Activated CD8-positive, alpha-beta memory T cell treated with anti-CD3 and anti-CD28 coated beads for 4 hours (primary cell): ENCODE measurements at regions not wholly inside any gene's neighbourhood (a gene's known extent, or its start where the extent isn't known, plus 50 kb on each side); places are given as distances from the start of the nearest gene placed in this dataset.

Experiments
- DNase-seq, 2 donors: peaks; one replicate each; pipeline ENCODE4 v3.0.0-alpha.2; 2020; ENCODE audit warnings: low read depth in 2 of 2

DNA sequence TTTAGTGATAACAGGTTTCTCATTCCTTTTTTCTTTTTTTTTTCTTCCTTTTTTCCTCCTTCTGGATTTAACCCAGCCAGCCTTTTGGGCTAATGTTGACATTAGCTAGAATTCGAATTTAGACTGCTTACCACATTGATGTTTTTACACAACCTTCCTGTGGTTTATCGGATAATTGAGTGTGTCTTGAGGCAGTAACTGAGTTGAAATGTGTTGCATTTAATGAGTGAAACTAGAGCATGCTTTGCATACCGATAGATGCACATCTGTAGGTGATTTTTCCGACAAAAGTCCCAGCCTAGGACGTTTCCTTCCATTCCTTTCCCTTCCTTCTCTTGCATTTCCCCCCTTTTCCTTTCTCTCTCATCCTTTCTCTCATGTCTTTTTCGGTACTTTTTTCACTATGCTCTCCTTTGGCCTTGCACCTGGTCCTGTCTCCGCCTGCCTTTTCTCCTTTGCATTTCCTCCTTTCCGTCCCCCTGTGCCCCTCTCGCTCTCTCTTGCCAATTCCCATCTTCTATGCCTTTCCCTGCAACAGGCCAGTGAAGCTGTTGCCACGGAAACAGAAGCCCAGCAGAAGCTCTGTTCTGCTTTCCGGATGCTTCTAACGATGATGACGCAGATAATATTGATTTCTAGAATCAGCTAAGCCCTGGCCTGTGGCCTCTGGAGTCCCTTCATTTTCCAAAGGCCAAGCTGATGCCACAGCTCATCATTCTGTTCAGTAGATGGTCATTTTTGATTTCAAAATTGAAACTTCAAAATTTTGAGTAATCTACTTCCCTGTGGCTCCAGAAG is 76.1 kb downstream of the SLC25A47 start:
- DNase-seq: no peak

DNA sequence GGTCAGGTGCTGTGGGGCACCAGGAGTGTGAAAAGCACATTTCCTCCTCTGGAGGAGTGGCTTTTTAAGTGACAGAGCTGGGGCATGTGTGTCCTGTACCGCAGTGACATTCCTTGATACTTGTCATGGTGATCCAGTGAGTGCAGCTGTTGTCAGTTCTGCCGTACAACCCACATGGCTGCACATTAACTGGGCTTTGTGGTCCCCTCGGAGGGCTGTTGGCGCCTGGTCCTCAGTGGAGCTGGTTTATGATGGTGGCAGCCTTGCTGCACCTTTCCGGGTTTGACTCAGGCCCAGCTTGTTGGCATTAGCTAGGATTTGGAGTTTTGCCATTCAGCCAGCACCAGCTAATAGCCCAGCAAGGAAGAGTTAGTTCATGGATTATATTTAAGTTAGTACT is 77.0 kb downstream of the SLC25A47 start:
- no peak for DNase-seq

DNA sequence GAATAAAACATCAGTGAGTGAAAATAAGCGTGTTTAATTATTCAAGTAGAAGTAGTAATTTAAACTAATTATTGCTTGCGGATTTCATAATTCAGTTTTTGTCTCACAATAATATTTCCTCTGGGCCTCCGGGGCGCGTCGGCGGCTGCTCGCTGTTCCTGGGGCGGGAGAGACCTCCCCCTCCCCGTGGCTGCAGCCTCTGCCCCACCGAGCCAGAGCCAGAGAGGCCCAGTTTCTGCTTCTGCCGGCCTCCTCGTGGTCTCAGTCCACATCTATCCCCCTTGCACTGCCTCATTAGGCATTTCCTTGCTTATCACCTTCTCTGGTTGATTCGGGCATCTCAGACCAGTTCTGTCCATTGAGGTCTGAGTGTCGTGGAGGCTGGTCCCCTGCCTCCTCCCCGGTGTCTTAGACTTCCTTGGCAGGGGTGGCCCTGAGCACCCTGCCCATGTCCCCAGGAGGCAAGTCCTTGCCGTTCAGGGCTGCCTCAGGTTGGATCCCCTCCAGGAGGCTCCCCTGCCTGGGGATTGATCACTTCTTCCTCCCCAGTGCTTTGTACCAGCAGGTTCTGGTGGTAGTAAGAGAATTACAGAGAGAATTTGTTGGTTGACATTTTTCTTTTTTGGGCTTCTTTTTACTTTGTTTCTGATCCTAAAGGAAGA is 78.0 kb downstream of the SLC25A47 start:
- no peak for DNase-seq

DNA sequence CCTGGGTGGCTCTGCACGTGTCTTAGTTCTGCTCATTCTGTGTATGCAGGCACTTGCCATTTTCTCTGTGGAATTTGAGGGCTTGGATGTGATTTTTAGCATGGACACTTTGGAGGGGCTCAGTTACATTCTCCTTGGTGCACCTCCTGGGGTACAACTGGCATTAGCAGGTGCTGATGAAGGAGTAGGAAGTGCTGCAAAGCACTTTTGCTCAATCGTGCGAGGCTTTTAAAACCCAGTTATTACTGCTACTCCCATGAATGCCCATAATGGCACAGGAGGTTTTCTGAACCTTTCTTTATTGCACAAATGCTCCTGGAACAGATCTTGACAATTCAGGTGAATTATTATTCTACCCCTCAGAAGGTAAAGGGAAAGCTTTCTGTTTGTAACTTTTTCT is 78.7 kb downstream of the SLC25A47 start:
- DNase-seq: no peak

DNA sequence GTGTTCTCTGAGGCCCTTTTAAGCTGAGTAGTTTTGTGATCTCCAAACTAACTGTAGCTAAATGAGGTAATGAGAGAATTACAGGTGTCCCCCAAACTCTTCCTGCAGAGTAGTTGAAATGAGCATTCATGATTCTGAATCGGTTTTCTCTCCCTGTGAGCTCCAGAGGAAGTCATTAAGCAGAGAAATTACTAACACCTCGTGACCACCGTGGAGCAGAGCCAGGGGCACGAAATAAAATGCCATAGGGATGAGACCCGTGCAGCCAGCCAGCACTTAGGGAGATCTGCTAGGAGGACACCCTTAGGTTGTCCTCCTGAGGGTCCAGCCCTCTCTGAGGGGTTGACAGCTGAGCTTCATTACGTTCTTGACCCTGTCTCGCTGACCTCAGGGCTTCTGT is 79.5 kb downstream of the SLC25A47 start:
- no peak for DNase-seq

DNA sequence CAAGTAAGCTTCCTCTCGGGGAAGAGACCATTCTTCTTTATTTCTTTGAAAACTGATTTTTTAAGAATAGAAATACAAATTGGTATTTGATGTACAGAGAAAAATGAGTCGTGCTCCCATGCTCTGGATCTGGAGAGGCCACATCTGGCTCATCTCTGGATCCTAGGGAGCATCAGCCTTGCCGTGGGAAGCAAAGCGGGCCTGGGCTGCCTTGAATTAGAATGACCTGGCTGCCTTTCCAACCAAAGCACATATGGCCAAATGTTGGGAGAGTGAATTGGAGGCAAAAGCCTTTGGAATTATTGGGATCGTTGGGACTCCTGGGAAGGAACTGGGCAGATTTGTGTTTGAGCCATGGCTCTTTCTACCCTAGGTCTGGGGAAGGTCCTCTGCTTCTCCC is 80.0 kb downstream of the SLC25A47 start:
- DNase-seq: no peak

DNA sequence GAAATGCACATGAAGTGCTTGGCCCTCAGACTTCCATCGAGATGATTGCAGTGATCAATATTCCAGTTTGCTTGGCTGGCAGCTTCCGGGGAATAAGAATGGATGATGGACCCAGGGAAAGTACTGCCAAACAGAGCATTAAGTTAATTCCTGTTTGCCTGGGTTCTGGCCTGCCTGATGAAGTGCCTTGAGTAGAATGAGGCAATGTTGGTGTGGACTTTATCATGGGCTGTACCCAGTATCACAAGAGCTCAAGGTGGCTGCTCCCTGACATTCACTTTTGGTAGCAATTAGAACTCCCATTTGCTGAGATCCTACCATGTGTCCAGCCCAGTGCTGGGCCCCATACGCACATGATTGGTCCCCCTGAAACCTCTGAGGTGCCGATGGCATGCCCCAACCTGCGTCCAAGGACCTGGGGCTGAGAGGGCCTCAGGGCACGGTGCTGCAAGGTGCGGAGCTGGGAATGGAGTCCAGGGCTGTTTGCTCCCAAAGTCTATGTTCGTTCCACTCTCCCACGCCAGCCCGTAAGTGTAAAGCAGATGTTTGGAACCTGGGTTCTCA is 80.7 kb downstream of the SLC25A47 start:
- DNase-seq: no peak

DNA sequence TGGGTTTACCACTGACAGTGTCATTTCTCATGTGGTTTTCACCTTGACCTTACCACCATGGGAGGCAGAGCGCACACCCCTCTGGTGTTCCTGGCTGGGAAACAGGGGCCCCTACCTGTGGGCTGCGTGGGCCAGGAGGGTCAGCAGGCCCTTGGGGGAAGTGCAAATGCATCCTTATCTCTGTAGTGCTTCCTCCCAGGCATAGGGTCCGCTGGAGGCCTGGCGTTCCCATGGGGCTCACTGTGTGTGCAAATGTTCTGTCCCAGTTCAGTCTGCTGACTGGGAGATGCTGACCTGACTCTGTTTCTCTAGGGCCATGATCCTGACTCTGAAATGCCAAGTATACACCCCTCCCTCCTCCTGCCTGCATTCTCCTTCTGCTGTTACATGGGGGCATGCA is 81.3 kb downstream of the SLC25A47 start:
- DNase-seq: no peak

DNA sequence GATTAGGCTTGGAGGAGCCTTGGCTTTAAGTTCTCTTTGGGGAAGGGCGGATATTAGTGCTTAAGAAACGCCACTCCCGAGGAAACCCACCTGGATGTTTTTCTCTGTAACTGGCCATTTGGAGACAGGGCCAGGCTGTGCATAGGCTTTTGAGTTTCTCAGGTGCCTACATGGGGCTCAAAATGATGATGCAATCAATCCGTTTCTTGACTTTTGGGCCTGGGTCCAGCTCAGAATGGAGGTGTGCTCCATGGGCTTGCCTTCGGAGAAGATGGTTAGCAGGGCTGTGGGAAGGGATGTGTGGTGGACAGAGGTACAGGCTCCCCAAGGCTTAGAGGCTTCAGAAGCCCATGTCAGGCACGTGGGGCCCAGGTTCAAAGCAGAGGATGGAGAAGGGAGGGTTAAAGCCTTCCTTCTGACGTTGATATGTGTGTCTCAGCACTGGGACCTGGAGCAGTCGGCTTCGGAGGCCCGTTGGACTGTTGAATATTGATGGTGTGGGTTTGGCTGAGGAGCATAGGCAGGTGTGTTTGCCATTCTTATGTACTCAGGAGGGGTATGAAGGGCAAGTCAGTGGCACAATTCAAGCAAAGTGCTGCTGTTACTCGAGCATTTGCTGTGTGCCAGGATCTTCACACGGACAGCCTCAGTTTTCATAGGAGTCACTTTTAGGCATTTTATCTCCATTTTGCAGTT is 82.8 kb downstream of the SLC25A47 start:
- no peak for DNase-seq

DNA sequence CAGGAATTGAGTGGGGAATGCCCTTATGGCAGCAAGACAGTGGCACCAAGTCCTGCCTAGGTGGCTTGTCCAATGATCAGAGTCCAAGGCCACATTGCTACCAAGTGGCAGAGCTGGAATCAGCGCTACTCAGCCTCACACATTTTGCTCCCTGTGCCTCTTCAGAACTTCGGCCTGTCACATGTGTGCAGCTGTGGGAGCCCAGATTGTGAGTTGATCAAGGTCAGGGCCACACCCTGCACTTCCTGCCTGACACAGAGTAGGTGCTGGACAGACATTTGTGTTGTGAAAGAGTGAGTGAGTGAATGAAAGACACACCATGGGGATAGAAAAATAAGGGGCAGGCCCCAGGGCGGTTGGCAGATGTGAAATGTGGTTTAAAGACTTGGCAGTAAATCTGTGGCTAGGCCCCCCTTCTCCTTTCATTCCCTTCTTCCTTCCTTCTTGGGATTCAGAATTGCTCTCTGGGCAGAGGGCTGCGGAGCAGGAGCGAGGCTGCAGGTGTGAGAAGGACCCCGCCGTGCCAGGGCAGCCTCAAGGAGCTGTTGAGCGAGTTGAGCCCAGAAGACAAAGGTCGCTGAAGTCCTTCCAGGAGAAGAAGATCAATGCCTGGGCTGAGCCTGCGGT is 83.5 kb downstream of the SLC25A47 start:
- no peak for DNase-seq

DNA sequence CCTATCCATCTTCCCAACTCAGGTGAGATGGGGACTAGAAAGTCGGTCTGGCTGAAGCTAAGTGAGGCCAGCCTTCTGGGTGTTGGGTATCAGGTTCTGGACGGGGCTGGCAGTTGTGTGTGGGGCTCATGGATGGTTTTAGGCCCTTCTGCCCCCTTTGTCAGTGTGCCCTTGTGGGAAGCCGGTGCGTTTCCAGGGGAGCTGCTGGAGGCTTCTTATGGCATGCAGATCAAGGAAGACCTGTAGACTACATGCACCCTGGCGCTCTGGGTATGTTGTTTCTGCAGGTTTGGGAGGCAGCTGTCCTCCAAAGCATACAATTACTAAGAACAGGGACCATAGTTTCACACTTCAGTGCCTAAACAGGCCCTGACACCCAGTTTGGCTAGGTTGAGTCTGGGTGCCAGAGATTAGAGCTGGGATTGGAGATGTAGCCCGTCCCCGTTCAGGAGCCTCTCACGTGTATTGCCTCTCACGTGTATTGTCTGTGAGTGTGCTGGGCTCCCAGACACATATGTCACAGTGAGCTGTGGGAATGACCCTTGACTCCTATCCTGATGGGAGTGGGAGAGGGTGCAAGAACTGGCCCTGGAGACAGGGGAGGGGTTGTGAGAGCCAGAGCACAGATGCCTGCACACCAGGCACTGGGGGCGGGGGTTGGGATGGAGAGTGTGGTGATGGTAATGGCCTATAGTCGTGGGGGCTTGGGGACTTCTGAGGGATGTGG is 84.4 kb downstream of the SLC25A47 start:
- DNase-seq: no peak

DNA sequence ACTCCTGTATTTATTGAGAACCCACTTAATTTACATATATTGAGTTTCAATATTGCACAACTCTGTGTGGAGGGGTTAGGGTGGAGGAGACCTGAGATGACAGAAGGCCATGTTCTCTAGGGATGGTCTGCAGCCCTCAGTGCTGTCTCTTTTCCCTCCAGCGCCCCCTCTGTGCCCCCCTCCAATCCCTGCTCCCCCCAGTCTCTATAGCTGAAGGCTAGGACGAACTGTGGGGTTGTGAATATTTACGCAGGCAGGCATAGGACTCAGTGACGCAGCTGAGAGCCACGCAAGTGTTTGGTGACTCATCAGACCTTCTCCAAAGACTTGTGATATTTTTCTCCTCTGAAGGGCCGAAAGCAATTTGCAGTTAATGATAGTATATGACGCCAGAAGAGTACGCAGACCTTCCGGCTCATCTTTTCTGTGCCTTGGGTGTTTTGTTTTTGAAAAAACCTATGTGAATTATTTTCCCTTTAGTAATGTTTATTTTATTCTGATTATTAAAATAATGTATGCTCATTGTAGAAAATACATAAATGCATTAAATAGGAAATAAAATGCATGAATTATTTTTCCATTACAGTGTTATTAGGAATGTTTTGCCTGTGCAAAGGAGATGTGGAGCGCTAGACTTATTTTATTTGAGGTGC is 85.3 kb downstream of the SLC25A47 start:
- no peak for DNase-seq

DNA sequence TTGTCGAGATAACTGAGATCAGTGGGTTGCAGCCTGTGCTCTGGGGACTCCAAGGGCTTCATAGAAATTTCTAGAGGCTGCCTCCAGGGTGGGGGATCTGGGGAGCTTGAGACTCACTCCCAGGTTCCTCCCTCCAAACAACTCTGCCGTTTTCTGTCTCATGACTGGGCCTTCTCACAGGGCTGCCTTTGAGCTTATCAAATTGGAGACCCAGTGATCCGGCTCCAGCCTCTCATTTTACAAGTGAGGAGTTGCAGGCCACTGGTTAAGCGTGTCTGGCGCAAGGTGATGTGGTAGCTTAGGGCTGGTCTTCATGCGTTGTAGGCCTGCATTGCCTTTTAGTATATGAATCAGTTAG is 85.8 kb downstream of the SLC25A47 start:
- DNase-seq: no peak

DNA sequence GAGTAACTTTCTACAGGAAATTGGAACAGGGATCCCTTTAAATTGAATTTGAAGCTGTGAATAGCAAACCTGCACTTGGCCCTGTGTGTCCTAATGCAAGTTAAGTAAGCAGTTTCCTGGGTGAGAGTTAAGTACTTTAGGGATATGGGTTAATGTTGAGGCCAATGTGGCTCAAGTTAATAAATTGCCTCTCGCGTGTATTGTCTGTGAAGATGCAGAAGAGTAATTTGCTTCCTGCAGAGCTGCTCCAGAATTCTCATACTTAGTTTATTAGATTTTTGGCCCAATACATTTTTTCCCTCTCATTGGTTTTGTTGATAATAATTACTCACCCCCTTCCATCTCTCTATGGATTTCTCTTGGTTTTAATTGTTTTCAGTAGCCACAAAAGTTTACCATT is 86.5 kb downstream of the SLC25A47 start:
- DNase-seq: no peak

DNA sequence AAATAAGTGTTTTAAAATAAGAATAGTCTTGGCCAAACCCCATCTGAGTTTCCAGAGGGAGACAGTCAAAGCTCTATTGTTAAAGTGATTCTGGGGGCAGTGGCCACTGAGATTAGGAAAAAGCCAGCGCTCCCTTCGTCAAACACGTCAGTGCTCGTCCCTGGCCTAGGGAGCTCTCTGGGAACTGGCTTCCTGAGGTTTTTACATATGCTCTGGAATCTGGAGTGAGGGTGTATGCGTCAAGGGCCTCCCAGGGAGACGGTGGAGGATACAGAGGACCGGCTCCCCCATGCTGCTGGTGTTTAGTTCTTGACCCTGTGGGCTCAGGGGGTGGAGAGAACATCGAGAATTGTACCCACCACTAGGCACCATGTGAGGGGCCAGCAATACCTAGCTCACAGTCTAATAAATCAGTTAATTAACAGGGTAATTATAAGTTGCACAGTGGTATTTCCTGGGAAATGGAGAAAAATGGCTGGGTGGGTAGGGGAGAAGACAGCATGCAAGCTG is 87.0 kb downstream of the SLC25A47 start:
- no peak for DNase-seq

DNA sequence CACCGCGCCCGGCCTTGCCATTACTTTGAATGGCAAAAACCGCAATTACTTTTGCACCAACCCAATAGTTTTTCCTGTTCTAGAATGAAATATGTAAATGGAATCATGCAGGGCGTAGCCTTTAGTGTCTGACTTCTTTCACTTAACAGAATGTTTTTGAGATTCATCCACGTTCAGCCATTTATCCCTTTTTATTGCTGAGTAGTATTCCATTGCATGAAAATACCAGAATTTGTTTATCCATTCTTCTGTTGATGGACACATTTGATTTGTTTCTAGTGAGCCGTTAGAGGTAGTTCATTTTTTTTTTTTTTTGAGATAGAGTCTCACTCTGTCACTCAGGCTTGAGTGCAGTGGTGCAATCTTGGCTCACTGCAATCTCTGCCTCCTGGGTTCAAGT is 90.6 kb downstream of the SLC25A47 start:
- no peak for DNase-seq

DNA sequence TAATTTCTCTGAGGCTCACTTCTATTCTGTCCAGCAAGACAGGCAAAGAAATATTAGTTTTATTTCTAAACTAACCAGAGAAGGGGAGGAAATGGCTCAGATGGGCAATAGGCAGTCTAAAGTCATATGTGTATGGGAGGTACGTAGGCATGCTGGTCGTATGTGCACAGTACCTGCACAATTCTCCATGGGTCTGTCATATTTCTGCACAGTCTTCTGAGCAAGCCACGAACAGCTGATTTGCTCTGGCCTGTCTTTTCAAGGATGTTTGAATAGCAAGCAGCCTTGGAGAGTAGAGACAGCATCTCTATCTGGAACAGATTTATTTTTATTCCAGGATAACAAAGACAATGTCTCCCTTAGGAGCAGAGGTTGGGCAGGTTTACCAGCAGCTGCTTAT is 92.1 kb downstream of the SLC25A47 start:
- DNase-seq: no peak

DNA sequence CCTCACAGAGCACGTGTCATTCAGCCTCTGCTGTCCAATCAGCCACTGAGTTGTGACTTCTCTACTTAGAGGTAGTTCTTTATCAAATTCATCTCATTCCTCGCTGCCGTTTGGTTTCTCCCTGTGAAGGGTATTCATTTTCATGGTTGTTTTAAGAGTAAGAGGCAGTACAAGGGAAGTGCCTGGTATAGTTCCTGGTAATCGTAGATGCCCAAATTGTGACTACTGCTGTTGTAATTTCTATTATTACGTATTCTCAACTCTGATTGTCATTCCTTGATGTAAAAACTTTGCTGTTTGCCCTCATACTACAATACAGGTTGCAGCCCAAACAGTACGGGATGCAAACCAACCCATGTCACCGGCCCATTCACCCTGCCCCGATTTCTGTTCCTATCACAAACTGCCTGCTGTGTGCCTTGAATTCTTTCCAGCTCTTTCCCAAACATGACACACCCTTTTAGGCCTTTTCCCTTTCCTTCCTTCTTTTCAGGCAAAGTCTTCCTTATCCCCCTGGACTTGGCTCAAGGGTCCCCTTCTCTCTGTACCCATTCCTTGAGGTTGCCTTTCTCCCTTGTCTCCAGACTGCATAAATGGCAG is 93.0 kb downstream of the SLC25A47 start:
- no peak for DNase-seq

DNA sequence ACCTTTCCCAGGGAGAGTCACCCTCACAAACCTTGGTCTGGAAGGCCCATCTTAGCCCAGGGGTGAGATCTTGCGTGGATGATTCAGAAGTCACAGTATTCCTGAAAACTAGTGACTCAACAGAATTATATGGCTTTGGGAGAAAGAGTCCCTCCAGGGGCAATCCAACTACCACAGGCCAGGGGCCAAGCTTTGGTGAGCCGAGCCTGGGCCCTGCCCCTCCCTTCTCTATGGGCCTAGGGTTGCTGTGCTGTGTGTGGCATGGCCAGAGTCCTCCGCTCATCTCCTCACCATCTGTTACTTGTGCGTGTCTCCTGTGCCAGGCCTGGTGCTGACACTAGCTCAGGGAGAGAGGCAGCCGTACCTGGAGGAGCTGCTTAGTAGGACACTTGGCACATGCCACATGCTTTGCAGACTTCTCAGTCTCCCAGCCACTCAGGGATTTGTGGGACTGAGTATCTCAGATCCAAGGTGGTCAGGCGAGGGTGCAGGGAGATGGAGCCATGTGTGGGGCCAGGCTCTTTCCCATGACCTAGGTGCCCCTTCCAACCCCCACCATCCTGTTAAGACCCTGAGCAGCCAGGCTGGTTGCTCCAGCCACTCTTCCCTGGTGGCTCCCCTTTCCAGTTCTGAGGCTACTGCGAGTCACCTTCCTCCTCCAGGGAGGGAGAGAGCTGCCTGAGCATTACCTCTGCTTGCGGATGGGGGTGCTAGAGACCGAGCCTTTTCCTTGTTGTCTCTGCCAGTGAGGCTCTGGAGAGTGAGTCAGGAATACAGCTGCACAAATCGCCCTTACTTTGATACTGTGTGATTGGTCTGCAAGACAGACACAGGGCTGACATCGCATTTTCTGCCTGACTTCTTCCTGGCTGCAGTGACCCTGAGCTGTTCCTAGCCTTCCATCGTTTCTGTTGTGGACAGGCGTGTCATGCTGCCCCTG is 94.1 kb downstream of the SLC25A47 start:
- DNase-seq: no peak
